GM21576 (cell line): ENCODE measurements at regions not wholly inside any gene's neighbourhood (a gene's known extent, or its start where the extent isn't known, plus 50 kb on each side); places are given as distances from the start of the nearest gene placed in this dataset.

Experiments used
- ATAC-seq: cut with Tn5 transposase; IDR thresholded peaks from one replicate; pipeline ENCODE4 v1.9.1; 2021; ENCODE audit warnings: mild to moderate bottlenecking, moderate library complexity; ENCODE audit not compliant: unreplicated experiment

- ATAC-seq = no peak
Measured at GRCh38 chr5:152271420-152271819, 133.7 kb downstream of the NMUR2 start.

DNA sequence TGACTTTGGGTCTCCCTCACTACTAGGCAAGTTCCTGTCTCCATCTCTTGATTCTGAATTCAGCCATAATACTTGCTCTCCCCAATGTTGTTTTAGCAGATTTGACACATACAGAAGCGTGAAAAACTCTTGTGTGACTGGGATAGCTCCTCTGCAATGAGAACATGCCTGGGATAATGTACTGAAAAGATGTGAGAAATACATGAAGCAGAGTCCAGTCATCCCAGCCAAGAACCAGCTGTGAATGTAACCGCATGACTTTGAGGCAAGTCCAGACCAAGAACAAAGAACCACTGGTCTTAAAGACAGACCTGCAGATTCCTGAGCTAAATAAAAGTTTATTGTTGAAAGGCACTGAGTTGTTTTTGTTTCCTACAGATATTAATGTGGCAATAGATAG, 135.0 kb downstream of the NMUR2 start:
- ATAC-seq = no peak

GRCh38 chr5:152269533-152269932, 135.5 kb downstream of the NMUR2 start:
- ATAC-seq = no peak

- ATAC-seq = no peak
Measured at GRCh38 chr5:152264645-152265254, 140.3 kb downstream of the NMUR2 start.

DNA sequence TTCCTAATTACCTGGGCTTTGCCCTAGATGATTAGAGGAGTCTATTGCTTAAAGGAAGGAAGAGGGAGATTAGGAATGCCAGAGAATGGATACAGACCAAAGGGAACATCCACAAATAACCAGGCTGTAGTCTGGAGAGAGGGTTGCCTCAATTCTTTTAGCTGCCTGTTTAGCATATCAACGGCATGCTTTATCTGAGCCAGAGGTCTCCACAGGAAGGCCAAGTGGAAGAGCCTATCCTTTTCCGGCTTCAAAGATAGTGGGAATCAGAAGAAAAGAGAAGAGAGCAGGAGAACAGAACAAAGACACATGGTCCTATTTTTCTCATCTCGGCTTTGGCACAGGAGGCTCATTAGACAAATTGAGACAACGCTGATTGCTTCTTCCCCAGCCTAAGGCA, 142.4 kb downstream of the NMUR2 start:
- ATAC-seq = no peak

GRCh38 chr5:152260940-152261339, 144.1 kb downstream of the NMUR2 start:
- ATAC-seq = no peak

GRCh38 chr5:152259702-152260101, 145.4 kb downstream of the NMUR2 start:
- ATAC-seq = no peak

GRCh38 chr5:152256580-152256979, 148.5 kb downstream of the NMUR2 start:
- ATAC-seq = no peak

DNA sequence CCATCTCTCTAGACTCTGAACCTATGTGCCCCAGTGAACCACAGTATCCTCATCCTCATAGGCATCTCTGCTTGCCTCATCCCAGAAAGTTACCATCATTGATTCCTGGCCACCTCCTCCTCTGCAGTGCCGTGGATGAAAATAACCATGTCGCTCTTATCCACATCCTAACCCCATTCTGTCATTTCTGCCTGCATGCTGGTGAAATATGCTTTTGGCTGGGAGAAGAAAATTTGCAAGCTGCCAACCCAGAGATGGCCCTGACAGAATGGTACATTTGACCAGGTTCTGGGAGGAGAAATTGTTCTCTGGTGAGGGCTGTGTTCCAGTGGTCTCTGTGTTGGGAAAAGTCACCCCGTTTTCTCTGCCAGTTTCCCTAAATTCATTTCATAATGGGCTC, 149.7 kb downstream of the NMUR2 start:
- ATAC-seq = no peak

GRCh38 chr5:152247850-152248385, 157.2 kb downstream of the NMUR2 start:
- ATAC-seq = no peak

- no peak for ATAC-seq
Measured at GRCh38 chr5:152246401-152246800, 158.7 kb downstream of the NMUR2 start.

- no peak for ATAC-seq
Measured at GRCh38 chr5:152237531-152237930, 167.5 kb downstream of the NMUR2 start.

DNA sequence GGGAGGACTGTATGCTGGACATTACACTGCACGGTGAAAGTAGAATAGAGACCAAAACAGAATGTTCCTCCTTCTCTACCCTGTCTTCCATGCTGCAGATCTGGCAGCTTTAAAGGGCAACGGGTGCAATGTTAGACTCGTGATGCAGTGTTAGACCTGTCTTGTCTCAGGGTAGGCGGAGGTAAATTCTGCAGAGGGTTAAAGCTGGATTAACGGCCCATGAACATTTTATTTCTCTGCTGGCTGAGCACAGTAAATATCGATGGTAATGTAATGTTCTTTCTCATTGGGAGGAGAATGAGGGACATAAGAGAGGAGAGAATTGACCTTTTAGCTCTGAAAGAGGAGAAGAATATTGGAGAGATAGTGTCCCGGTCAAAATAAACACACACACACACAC, 178.9 kb downstream of the NMUR2 start:
- ATAC-seq = no peak

DNA sequence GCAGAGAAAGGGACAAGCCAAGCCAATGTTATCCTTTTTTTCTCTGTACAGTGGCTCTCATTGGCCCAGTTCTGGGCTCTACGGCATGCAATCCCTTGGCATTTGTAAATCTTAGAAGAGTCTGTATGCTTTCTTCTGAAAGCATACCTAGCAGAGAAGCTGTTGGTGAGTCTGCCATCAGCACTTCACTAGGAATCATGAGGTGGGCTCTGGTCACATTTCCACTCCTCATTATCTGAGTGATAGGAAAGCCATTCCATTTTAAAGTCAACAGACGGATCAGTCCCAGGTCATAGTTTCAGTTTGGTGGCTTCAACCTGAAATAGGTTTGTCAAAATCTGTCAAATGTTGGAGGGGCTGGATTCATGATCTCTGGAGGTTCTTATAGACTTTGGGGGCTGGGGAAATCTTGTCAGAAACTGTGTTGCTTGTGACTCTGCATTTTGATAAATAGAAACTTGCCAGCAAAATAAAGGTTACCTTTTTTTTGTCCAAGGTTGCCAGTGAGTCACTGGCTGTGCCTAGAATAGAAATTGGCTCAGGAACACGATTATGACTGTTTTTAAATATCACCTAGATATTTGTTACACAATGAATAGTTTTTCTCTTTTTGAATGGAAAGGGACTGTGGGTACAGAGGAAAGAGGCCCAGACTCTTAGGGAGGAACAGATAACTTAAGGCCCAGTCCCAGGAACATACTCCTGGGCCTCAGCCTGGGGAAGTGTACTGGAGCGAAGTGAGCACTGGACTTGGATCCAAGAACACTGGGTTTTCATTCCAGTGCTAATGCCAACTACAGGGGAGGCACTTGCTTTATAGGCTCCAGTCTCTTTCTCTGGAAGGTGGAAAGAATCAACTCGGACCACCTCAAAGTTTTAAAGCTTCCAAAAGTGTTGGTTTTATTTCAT, 183.1 kb downstream of the NMUR2 start:
- ATAC-seq = no peak

DNA sequence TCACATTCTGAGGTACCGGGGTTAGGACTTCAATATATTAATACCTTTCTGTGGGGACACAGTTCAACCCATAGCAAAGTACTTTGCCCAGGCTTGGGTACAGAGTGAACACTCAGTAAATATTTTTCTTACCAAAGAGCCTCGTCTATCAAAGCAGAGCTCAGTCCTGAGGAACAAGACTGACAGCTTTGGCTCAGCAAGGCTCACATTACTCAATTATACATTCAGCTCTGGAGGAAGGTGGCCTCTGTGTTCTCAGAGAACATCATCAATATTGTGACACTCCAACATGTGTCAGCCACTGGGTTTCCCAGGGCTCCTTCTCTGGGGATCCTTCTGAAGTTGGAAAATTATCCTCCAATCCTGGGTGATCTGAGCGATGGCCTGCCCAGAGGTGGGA, 186.4 kb downstream of the NMUR2 start:
- ATAC-seq = no peak

DNA sequence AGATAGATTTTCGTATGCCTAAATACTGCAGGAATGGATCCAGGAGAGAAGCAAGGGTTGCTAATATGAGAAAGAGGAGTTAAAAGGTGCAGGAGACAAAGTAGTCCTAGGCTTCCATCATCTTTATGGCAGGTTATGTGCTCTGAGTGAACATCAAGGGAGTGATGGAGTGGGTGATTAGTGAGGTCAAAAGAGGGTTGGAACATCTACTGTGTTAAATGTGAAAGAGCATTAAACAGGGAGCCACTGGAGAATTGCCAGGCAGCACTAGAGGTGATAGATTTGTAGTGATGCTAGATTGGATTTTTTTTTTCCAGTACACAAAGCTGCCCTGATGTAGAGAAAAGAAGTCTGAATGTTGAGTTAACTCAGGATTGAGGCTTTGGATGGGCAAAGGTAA, 199.3 kb downstream of the NMUR2 start:
- no peak for ATAC-seq

GRCh38 chr5:152202321-152202720, 202.8 kb downstream of the NMUR2 start:
- no peak for ATAC-seq

DNA sequence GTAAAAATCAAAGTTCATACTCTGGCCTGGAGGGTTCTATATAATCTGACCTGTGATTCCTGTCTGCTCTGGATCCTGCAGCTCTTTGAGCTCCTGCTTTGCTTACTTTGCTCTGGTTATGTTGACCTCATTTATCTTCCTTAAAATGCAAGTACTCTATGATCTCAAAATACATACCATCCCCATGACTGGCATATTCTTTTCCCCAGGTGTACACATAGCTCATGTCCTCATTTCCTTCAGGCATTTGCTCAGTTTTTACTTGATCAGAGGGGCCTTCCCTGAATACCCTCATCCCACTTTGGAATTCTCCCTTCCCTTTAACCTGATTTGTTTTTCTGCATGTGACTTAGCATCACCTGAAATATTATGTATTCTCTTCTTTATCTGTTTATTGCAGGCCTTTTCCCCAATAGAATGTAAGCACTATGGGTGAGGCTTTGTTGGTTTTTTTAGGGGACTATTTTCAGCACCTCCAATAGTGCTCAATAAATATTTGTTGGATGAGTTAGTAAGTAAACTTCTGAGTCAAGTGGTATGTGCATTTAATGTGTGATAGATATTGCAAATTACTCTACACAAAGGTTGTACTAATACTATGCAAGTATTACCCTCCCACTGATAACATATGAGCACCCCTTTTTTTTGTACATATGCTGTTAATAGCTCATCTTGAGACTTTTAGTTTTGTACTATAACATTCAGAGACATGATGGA, 211.5 kb downstream of the NMUR2 start:
- no peak for ATAC-seq

DNA sequence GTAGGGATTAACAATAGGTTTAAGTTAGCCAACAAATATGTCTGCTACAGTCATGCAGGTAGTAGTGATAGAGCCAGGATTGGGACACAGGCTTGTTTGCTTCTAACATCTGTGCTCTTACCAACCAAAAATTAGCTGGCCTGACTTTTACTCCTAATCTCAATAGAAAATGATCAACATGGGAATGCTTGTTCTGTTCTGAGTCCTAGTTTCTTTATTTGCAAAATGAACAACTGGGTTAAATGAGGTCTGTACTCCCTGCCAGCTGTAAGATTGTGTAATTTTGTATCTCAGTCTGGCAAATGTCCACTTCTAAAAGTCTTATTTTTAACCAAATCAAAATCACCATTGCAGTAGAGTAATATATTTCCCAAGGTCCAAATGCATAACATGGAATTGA, 216.8 kb downstream of the NMUR2 start:
- no peak for ATAC-seq

DNA sequence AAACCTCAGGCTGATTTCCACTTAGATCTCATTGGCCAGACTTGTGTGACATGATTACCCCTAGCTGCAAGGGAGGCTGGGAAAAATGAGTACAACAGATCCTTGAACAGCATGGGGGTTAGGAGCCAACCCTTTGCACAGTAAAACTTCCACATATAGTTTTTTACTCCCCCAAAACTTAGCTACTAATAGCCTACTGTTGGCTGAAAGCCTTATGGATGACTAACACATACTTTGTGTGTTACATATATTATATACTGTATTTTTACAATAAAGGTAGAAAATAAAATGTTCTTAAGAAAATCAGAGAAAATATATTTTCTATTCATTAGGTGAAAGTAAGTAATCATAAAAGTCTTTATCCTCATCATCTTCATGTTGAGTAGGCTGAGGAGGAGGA, 217.4 kb downstream of the NMUR2 start:
- ATAC-seq = no peak

DNA sequence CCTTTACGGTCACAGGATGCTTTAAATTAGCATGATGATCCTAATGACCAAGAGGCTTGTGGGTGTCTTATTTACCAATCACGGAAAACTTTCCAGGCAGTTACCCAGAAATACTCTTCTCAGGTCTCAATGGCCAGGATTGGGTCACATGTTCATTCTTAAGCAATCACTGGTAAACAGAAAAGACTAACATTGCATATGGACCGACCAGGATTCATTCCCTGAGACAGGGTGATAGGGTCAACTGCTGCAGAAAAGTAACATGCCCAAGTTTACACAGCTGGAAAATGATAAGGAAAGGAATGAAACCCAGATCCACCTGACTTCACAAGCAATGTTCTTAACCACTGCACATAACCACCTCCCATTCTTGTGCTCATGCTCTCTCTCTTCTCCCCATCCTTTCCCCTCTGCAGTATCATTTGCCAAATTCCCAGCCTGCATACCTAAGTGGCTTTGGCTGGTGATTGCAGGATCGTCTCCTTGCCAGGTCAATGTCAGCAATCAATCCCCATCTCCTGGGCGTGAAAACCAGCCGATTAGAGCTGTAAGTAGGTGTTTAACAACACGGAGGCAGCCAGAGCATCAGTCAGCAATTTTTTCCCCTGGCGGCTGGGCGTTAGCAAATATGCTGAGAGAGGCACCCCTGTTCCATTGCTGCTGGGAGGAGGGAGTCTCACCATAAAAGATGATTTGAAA, 219.4 kb downstream of the NMUR2 start:
- ATAC-seq = no peak
